Motor neuron (in vitro differentiated cells): ENCODE measurements at regions not wholly inside any gene's neighbourhood (a gene's known extent, or its start where the extent isn't known, plus 50 kb on each side); places are given as distances from the start of the nearest gene placed in this dataset.

ENCODE experiments used
- ATAC-seq, 8 experiments: fragments of 200-7000 bp; cut with Tn5 transposase; replicated peaks in 6 of 8; 2 replicates each; pipeline ENCODE4 v1.8.0; 2021; ENCODE audit warnings: mild to moderate bottlenecking in 8 of 8, moderate library complexity in 8 of 8
- H3K27ac ChIP-seq, 2 donors: fragments of 250-450 bp; sonication (Bioruptor Pico); 2 replicates each; pipeline ENCODE4 v1.9.0; 2021; ENCODE audit warnings: antibody characterized with exemption in 2 of 2, mild to moderate bottlenecking in 2 of 2, moderate library complexity in 1 of 2
- H3K4me1 ChIP-seq, 2 donors: fragments of 250-450 bp; sonication (Bioruptor Pico); replicated peaks in 1 of 2; 2 replicates each; pipeline ENCODE4 v1.6.1; 2021; ENCODE audit warnings: antibody characterized with exemption in 2 of 2, mild to moderate bottlenecking in 2 of 2, moderate library complexity in 1 of 2
- H3K4me3 ChIP-seq, 5 donors: fragments of 250-450 bp; sonication (Bioruptor Pico); 2 replicates each; pipeline ENCODE4 v1.9.0; 2021; ENCODE audit warnings: antibody characterized with exemption in 5 of 5, mild to moderate bottlenecking in 5 of 5, moderate library complexity in 4 of 5
- WGBS, 10 experiments: fragments of 450-650 bp; shearing (Covaris generic); methylation state at CpG; one replicate each; pipeline ENCODE4 v1.0.0; 2022; 5-methylcytosine and 5-hydroxymethylcytosine counted together
- in situ Hi-C, 9 experiments: fragments of 400-800 bp; cut with MboI; loops; one replicate each; pipeline ENCODE4 v1.15.0; 2021; ENCODE audit warnings: low sequenced_read_pairs in 9 of 9, low pct_unique_long_range_greater_than_20kb in 2 of 9; ENCODE audit not compliant: unreplicated experiment in 9 of 9

DNA sequence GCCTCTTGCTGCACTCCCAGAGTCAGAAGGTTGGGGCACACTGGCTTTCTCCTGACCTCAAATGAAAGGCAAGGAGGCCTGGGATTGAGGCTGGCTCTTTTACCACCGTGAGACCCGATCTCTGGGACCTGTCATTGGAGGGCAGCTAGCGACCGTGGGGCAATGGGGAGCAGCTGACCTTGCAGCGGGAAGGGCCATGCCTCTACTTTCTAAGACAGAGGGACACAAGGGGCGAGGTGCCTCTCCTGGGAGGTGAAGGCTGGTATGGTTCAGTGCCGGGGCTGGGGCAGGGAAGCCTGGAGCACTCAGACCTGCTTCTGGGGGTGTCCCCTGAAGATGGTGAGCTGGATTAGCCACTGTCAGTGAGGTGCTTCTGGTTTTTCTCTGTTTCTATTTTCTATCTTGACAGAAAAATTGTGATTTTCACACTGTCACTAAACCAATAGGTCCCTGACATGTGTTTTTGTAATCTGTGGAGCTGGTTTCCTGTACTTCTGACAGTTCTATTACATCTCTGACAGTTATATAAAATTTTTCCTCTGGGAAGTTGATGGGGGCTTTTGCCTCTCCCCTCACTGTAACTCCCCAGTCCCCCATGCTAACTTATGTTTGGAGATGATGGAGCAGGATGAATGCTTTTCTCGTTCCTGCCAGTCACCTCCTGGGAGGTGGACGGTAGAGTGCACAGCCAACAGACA, 340.8 kb downstream of the RPS24 start:
- Histone ChIP-seq H3K4me1 (peaks cover 56 to 61% of the 10 kb centered on the region in 2 donors), H3K4me3 (no peak overlapping the region), H3K27ac (no peak overlapping the region)
- ATAC-seq = no peak
- in situ Hi-C loops = no loop called here
- 81 to 100% (median 85%) methylated on average over 1 to 6 of the region's 9 CpGs; no CpG with 5 or more reads in 7 of the 10 experiments for WGBS, 10 experiments

DNA sequence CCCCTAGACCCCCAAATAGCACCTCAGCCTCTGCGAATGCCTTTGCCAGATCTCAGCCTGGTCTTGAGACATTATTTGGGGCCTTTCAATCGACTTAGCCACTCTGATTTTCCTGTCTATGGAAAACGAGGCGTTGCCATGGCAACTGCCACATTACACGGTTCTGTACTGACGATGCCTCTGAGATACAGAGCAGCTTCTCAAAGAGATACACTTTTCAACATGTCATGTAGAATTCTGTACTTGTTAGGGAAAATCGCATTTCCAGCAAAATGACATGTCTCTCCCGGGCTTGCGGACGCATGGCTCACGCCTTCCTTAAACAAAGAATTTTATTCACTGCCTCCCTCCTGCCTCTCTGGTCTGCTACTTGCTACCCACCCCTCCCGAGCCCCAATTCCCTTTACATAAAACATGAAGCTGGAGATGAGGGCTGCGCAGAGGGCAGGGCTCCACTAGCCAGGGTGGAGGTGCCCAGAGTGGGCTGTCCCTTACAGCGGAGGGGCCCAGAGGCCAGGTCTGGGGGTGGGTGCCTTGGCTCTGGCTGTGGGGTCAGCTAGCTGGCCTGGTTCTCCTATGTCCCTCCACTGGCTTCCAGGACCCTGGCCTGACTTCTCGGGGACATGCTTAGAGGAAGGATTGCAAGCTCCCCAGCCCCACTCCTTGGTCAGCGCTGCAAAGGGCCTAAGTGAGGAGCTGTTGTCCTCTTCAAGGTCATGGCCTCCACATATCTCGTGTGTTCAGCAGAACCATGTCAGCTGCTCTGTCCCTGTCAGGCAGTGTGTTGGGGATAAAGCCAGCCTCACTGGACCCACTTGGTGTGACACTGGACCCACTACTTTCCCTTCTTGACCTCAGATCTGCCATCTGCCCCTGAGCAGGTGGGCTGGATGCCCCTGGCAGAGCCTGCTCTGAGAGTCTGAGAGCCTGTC, 342.5 kb downstream of the RPS24 start:
- ATAC-seq = peak in 6 of 8 experiments; percentile 61 to 75 (median 71)
- WGBS, 10 experiments = 39 to 83% (median 52%) methylated on average over 1 to 14 of the region's 17 CpGs; no CpG with 5 or more reads in 4 of the 10 experiments
- in situ Hi-C loops = no loop called here
- Histone ChIP-seq H3K4me1 (peaks cover 54 to 63% of the 10 kb centered on the region in 2 donors), H3K27ac (peak overlapping the region; percentile 64 to 75), H3K4me3 (no peak overlapping the region)

DNA sequence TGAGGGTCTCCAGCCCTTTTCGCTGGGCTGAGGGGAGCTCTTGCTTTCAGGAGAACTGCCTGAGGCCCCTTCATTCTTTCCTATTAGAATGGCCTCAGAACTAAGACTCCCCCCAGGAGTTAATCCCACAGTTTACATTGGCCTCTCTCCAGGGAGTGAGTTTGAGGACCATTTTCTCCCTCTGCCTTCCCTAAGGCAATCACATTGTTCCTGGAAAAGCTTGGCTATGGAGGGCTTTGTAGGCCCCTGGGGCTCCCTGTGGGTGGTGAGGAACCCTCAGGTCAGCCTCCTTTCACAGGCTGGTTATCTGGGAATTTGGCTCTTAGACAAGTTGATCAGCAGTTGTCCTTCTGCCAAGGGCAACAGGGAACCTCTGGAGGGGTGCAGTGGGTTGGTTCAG, 343.7 kb downstream of the RPS24 start:
- peak overlapping the region in 1 of 2 donors; percentile 75 for H3K27ac ChIP-seq
- in situ Hi-C loops = no loop called here
- peaks cover 45 to 59% of the 10 kb centered on the region in 2 donors for H3K4me1 ChIP-seq
- WGBS, 10 experiments = 83% methylated on average over 1 of the region's 1 CpG; no CpG with 5 or more reads in 9 of the 10 experiments
- ATAC-seq = peak in 2 of 8 experiments; percentile 32 to 66
- no peak overlapping the region for H3K4me3 ChIP-seq

DNA sequence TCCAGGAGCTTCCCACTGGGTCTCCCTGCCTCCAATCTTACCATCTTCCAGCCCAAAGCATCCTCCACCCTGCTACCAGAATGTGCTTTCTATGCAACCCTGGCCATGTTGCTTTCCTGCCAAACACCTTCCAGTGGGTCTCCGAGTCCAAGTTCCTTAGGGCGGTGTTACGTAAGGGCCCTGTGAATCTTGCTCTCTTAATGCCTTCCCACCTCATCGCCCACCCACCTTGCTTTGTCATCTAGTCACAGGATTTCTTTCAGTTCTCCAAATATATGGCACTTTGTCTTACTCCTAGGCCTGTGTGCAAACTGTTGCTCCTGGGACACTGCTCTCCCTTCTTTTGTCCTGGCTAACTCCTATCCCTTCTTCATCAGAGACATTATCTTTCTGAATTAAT, 344.5 kb downstream of the RPS24 start:
- 0 to 100% (median 94%) methylated on average over 1 to 4 of the region's 4 CpGs; no CpG with 5 or more reads in 1 of the 10 experiments for WGBS, 10 experiments
- in situ Hi-C loops = no loop called here

DNA sequence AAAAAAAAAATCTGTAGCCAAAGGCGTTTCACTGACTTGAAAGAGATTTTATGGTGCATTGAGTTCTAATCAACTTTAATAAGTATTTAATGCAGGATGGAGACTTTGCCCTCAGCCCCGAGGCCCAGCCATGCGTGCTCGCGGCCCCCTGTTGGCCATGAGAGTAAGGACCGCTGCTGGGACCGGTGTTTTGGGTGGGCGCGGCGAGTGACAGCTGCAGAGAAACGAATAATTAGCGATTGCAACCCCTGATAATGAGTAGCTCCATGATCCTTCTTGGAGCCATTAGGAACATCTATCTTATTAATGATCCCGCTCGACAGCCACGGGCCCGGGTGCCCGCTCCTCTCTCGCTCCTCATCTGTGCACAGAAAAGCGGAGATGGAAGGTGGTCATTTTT, 347.4 kb downstream of the RPS24 start:
- 13 to 84% (median 63%) methylated on average over 3 to 12 of the region's 19 CpGs; no CpG with 5 or more reads in 2 of the 10 experiments for WGBS, 10 experiments
- peaks cover 35 to 45% of the 10 kb centered on the region in 2 donors for H3K4me1 ChIP-seq
- no peak overlapping the region for H3K4me3 ChIP-seq
- peak in 5 of 8 experiments; percentile 39 to 88 (median 86) for ATAC-seq
- H3K27ac ChIP-seq = peak overlapping the region in 1 of 2 donors; percentile 4
- in situ Hi-C loops = no loop called here

More for the DNA sequence above, 344.5 kb downstream of the RPS24 start:
- no peak for ATAC-seq
- Histone ChIP-seq H3K4me3 (no peak overlapping the region), H3K27ac (no peak overlapping the region), H3K4me1 (peaks cover 47 to 50% of the 10 kb centered on the region in 2 donors)

DNA sequence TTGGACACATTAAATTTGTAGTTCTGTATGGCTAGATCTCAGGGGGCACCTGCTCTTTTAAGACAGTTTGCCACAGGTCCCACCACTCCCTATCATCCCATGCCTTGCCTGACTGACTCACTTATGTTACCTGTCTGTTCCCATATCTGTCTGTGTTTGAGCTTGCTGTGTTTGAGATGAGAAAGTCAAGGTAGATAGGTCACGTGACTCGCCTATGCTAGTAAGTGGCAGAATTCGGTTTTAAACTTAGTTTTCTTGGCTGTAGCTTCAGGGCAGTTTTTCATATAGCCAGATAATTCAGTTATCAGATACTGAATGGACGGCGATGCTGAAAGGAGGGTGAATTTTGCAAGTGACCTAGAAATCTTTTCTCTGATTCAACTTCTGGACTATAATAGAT, 348.4 kb downstream of the RPS24 start:
- ATAC-seq = no peak
- Histone ChIP-seq H3K27ac (no peak overlapping the region), H3K4me3 (no peak overlapping the region), H3K4me1 (peaks cover 35 to 45% of the 10 kb centered on the region in 2 donors)
- 89 to 100% (median 99%) methylated on average over 2 to 5 of the region's 5 CpGs; no CpG with 5 or more reads in 2 of the 10 experiments for WGBS, 10 experiments
- in situ Hi-C loops = no loop called here

DNA sequence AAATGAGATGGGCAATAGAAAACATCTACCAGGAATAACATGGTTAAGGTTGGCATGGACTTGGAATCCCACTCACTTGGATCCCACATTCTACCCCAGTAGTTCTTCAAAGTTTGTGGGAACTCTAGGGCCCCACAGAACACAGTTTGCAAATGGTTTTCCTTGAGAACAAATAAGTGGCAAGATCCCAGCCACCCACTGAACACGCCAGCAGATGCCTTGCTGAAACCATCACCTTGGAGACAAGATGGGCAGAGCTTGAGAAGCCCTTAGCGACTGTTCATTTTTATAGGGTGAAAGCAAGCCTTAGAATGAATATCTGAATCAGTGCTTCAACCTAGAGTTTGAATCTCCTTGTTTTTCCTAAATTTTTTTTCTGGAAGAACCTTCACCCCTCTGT, 349.1 kb downstream of the RPS24 start:
- no peak overlapping the region for H3K4me3 ChIP-seq
- H3K27ac ChIP-seq = no peak overlapping the region
- WGBS, 10 experiments = 52 to 100% (median 81%) methylated on average over 1 to 2 of the region's 2 CpGs; no CpG with 5 or more reads in 4 of the 10 experiments
- in situ Hi-C loops = no loop called here
- peak in 3 of 8 experiments; percentile 11 to 81 (median 48) for ATAC-seq
- H3K4me1 ChIP-seq = peaks cover 33 to 41% of the 10 kb centered on the region in 2 donors

DNA sequence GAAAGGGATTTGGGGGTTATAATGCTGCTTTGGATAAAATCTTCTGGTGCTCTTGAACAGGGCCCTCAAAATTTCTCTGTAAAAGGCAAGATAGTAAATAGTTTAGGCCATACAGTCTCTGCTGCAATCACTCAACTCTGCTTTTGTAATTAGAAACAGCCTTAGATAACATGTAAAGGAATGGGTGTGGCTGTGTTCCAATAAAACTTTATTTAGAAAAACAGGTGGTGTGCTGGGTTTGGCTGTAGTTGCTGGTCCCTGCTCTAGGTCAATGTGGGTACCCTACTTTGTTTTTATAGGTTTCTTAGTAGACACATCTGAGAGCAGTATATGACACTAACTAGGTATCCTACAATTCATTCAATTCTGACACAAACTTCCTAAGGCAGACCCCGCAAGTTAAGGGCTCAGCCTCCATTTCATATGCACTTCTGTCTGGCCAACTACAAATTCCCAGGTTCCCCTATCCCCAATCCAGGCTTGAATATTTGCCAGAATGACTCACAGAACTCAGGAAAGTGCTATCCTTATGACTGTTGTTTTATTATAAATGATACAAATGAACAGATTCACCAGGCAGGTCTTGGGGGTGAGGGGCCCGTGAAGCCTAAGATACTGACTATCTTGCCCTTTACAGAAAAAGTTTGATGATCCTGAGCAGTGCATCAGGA, 349.9 kb downstream of the RPS24 start:
- WGBS, 10 experiments = 80 to 100% (median 100%) methylated on average over 1 to 2 of the region's 2 CpGs; no CpG with 5 or more reads in 2 of the 10 experiments
- no peak overlapping the region for H3K27ac ChIP-seq
- in situ Hi-C loops = no loop called here
- ATAC-seq = no peak
- no peak overlapping the region for H3K4me3 ChIP-seq
- peaks cover 33 to 39% of the 10 kb centered on the region in 2 donors for H3K4me1 ChIP-seq

DNA sequence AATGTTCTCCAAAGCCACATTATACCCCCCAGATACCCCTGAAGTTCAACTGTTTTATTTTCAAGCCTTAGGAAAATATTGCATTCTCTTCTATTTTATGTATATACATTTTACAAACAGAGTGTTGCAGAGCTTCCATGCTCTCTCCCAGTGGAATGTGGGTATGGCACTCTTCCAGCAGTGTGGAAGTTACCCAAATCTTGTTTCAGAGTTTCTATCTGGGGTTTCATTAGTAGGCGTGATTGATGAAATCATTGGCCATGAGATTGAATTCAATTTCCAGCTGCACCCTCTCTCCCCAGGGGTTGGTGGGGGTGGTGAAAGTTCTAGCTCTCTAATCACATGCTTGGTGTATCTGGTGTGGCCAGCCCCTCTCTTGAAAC, 350.4 kb downstream of the RPS24 start:
- WGBS, 10 experiments = 67 to 100% (median 100%) methylated on average over 1 of the region's 1 CpG; no CpG with 5 or more reads in 4 of the 10 experiments
- in situ Hi-C loops = no loop called here
- H3K4me3 ChIP-seq = no peak overlapping the region
- H3K4me1 ChIP-seq = peaks cover 33 to 39% of the 10 kb centered on the region in 2 donors
- ATAC-seq = no peak
- no peak overlapping the region for H3K27ac ChIP-seq

DNA sequence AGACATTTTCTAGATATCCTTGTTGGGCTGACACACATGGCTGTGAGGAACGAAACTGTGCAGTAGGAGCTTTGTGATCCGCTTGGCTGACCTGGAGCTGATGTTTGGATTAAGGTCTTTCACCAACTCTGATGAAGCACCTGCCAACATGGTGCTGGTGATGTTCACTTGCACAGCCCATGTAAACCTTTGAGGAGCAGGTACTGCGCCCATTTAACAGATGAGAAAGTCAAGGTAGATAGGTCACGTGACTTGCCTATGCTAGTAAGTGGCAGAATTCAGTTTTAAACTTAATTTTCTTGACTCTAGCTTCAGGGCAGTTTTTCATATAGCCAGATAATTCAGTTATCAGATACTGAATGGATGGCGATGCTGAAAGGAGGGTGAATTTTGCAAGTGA, 351.9 kb downstream of the RPS24 start:
- 0 to 100% (median 96%) methylated on average over 1 to 5 of the region's 5 CpGs; no CpG with 5 or more reads in 1 of the 10 experiments for WGBS, 10 experiments
- ATAC-seq = no peak
- H3K4me1 ChIP-seq = peaks cover 29 to 36% of the 10 kb centered on the region in 2 donors
- H3K4me3 ChIP-seq = no peak overlapping the region
- no peak overlapping the region for H3K27ac ChIP-seq
- in situ Hi-C loops = no loop called here

DNA sequence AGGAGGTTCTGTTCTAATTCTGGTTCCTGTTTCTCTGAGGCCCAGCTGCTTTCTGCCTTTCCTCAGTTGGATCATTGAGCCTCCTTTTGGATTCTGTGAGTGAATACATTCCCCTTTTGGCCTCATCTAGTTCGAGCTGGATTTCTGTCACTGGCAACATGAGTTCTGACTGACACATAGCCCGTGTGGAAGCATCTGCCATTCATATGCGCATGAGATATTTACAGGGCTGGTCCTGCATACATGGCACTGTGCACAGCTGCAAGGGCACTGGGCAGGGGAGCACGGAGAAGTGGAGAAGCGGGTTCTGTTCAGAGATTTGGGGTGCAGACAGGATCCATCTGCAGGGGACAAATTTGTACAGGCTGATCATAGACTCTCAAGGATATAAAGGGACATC, 352.8 kb downstream of the RPS24 start:
- WGBS, 10 experiments = 0 to 56% (median 51%) methylated on average over 1 to 5 of the region's 5 CpGs; no CpG with 5 or more reads in 3 of the 10 experiments
- peak; percentile 23 to 97 (median 94) for ATAC-seq
- no peak overlapping the region for H3K4me3 ChIP-seq
- in situ Hi-C loops = no loop called here
- peak overlapping the region; percentile 16 to 52 for H3K27ac ChIP-seq
- H3K4me1 ChIP-seq = peaks cover 20 to 30% of the 10 kb centered on the region in 2 donors

DNA sequence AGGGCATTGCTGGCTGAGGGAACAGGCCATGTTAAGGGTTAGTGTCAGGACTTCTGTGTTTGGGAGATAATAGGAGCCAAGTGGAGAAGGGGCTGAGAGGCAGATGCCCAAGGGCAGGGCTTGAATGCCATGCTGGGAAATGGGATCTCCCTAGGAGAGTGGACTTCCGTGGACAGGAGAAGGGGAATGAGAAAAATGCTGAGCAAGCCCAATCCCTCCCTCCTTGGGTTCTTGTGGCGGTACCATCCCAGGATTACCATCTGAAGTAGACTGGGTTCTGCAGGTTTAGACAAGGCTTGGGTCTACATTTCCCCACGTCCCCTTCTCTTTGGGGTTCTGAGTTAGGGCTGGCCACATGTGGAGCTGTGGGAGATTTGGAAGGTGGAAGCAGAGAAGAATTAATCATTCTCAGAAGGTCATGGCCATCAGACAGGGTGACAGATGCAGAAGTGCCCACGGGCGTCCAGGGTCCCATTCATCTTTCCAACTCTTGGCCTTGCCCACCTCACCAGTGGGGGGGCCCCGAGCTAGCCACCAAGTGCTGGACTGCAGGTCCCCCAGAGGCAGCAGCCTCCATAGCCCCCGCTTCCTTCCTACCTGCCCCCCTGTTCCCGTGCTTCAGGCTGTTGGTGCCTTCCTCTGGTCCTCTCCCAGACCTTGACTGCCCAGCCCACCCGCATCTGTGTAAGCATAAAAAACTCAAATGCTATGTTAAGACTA, 354.8 kb downstream of the RPS24 start:
- in situ Hi-C loops = no loop called here
- ATAC-seq = no peak
- H3K4me1 ChIP-seq = peaks cover 16 to 20% of the 10 kb centered on the region in 2 donors
- WGBS, 10 experiments = 40 to 100% (median 92%) methylated on average over 1 to 4 of the region's 9 CpGs; no CpG with 5 or more reads in 5 of the 10 experiments
- no peak overlapping the region for H3K4me3 ChIP-seq
- H3K27ac ChIP-seq = no peak overlapping the region
